ELF-1 (cell line): ENCODE measurements at regions not wholly inside any gene's neighbourhood (a gene's known extent, or its start where the extent isn't known, plus 50 kb on each side); places are given as distances from the start of the nearest gene placed in this dataset.
"Not testable (repeated sequence)": the region's sequence is repeated elsewhere in the genome, so short reads cannot be mapped to it uniquely, and the experiment has no call there.

Experiments used
- DNase-seq: peaks from one replicate; pipeline ENCODE4 v3.0.0-alpha.2; 2016; ENCODE audit warnings: low read depth, low spot score

DNA sequence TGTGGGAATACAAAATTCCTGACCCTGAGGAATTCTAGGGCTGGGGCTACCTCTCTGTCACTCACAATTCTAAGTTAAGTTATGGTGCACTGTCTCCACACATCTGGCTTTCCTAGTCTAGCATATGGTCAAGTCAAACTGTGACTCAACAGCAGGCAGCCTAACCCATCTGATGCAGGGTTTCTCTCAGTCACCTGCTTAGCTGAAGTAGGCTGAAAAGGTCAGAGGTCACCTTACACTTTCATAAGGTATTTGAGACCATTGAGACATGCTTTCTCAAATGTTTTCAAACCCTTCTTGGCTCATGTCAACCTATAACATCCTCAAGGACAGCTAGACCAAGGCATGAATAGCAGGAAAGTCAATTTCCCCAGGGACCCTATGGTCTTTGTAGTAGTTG is 196.5 kb upstream of the STK26 start:
- DNase-seq: no peak

GRCh38 chrX:131827935-131828334 is 195.2 kb upstream of the STK26 start:
- peak; percentile 88 for DNase-seq

GRCh38 chrX:131828482-131828881 is 194.6 kb upstream of the STK26 start:
- peak; percentile 39 for DNase-seq

GRCh38 chrX:131830400-131831184 is 192.5 kb upstream of the STK26 start:
- peak; percentile 99 for DNase-seq

- no peak for DNase-seq
Measured at GRCh38 chrX:131831185-131831520, 191.9 kb upstream of the STK26 start.

DNA sequence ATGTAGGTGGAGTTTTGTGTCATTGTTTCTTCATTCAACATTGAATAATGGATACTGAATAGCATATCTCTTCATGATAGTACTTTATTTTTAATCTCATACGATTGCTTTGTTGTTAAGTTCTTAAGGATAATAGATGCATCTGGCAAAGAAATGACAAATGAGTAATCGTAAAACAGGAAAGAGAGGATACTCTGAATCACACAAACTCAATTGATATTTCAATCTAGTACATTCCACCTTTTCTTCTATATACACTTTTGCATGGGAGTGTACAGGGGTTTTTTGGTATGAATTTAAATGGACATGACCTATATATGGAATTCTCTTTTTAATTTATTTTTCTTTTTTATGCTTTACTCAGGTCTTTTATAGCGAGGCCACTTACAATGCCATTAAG is 186.9 kb upstream of the STK26 start:
- DNase-seq: no peak

DNA sequence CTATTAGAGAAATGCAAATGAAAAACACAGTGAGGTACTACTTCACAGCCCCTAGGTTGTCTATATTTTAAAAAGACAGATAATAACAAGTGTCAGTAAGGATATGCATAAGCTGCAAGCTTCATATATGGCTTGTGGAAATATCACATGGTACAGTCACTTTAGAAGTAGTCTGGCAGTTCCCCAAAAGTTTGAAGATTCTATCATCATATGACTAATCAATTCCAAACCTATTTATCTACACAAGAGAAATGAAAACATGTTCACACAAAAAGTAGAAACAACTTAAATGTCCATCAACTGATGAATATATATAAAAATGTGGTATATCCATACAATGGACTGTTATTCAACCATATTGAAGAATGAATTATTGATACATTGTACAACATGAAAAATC is 185.8 kb upstream of the STK26 start:
- no peak for DNase-seq

DNA sequence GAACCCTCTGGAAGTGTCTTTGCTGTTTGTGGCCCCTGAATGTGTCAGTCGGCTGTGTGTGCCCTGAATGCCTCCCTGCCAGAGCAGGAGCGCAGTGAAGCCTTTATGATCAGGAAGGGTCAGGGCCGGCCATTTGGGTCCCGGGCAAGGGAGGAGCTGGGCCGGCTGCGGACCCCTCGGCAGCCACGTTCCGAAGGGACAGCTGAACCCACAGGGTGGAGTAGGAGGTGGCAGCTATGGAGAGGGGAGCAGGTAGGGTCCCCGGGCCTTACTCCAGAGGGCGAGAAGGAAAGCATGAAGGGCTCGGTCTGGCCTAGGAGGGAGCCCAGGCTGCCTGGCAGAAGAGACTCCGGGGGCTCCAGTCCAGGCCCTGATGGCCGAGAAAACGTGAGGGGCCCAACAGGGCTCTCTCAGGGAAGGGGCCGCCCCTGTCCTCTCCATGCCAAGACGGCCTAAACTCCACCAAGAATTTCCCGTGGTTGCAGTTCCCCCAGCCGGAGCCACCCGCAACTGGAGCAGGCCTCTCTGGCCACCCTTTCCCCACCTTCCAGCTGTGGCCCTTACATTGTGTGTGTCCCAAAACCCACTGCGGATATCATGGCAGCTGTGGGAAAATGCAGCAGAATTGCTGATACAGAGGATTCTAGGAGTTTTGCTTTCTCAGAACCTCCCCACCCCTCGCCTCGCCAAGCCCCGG is 182.2 kb upstream of the STK26 start:
- no peak for DNase-seq

GRCh38 chrX:131841496-131842437 is 181.3 kb upstream of the STK26 start:
- DNase-seq: peak; percentile 88

GRCh38 chrX:131843987-131844386 is 179.1 kb upstream of the STK26 start:
- DNase-seq: no peak

DNA sequence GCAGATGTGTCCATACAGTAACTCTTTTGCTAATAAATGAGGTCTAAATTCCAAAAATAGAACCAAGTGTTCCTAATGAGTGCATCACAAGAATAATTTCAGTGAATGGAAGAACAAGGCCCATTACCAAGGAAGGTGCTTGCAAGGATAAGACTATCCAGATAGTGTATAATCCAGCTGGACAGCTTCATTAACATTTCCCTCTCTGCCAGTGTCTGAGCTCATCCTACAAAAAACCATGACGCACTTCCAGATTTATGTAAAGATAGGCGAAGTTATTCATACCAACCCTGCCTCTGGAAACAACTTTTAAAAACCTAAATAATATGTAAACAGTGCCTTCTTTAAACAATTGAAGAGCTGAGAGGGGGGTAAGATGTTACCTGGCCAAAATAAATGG is 177.9 kb upstream of the STK26 start:
- DNase-seq: no peak

DNA sequence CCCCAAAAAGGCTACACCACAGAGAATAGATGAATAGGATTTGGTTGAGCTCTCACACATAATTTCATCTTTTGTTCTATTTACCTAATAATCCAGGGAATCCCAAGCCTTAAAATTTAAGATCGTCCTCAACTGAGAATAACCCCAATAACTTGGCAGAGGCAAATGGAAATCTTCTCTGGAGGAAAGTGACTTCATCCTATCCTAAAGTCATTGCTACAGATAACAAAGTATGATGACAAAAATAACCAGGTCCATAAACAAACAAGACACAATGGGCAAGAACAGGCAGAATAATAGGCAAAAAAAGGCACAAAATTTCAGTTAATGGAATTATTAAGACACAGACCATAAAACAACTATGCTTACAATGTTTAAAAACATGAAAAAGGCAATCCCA is 177.3 kb upstream of the STK26 start:
- no peak for DNase-seq

DNA sequence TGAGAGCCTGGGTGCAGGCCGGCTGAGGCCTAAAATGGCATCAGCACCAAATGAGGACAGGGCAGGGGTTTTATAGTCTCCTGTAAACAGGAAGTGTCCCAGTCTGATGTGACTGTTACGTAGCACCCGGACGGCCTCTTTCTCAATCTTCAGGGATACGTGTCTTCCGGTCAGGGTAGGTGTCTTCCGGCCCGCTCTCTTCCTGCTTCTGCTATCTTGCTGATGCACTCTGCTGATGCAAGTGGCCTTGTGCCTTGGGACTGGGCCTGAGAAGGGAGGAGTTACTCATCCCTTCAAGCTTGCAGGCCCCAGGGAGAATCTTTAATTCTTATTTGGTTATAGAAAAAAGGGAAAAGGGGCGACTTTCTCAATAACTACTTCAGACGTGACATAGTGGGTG is 172.1 kb upstream of the STK26 start:
- peak; percentile 20 for DNase-seq

- no peak for DNase-seq
Measured at GRCh38 chrX:131853440-131853839, 169.7 kb upstream of the STK26 start.

DNA sequence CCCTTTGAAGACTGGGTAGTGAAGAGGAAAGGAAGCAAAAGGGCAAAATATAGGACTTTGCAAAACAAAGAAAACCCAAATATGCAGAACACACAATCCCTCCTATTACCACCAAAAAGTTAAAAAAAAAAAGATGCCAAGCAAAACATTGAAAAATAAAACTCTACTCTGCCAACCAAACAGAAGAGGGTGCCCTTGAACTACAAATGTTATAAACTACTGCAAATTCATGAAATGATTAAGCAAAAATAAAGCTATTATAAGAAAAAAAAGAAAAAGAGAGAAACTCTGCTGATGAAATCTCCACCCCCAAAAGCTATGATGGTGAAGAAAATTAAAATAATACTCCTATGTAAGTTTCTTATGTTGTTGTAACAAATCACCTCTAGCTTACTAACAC is 168.5 kb upstream of the STK26 start:
- DNase-seq: no peak

DNA sequence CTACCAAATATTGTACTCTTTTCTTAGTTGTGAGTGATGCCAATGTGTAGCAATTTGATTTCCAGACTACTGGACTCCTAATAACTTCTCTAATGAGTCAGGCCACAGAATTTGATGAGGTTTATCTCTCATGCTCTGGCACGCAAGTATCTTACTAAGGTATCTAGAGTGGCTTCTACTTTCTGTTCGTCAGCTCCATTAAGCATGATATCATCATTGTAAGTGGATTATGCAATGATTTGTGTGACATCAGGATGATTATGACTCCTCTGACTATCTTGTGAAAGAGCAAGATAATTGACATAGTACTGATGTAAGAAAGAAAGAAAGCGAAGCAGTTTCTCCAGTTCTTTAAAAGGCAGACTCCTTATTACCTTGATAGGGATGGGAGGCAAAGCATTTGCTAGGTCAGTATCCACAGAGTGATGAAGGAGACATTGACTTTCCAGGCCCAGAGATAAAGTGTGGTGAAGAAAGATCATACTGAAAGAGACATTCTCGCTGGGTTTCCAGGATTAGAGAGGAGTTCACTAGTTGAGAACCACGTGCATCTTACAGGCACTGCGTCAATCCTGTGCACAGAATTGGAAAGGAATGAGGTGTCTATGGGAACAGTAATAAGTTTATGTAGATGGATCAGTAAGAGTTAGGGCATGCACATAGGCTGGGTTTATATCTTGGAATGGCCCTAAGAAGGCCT is 161.9 kb upstream of the STK26 start:
- no peak for DNase-seq

- DNase-seq: no peak
Measured at GRCh38 chrX:131862321-131862720, 160.8 kb upstream of the STK26 start.

DNA sequence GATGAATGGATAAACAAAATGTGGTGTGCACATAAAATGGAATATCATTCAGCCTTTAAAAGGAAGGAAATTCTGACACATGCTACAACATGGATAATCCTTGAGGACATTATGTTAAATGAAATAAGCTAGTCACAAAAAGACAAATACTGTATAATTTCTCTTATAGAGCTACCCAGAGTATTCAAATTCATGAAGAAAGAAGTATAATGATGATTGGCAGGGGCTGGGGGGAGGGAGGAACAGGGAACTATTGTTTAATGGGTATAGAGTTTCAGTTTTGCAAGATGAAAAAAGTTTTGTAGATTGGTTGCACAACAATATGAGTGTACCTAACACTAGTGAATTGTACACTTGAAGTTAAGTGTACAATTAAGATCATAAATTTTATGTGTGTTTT is 153.9 kb upstream of the STK26 start:
- DNase-seq: no peak

- peak; percentile 40 for DNase-seq
Measured at GRCh38 chrX:131874300-131874699, 148.8 kb upstream of the STK26 start.

DNA sequence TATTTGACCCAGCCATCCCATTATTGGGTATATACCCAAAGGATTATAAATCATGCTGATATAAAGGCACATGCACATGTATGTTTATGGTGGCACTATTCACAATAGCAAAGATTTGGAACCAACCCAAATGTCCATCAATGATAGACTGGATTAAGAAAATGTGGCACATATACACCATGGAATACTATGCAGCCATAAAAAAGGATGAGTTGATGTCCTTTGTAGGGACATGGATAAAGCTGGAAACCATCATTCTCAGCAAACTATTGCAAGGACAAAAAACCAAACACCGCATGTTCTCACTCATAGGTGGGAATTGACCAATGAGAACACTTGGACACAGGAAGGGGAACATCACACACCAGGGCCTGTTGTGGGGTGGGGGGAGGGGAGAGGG is 147.3 kb upstream of the STK26 start:
- not testable (repeated sequence) for DNase-seq

- peak; percentile 23 for DNase-seq
Measured at GRCh38 chrX:131881194-131881593, 141.9 kb upstream of the STK26 start.

- DNase-seq: not testable (repeated sequence)
Measured at GRCh38 chrX:131885042-131885441, 138.1 kb upstream of the STK26 start.
